GM18907 (cell line): ENCODE measurements at regions not wholly inside any gene's neighbourhood (a gene's known extent, or its start where the extent isn't known, plus 50 kb on each side); places are given as distances from the start of the nearest gene placed in this dataset.
A peak's percentile ranks its signal among the peaks of the same experiment; 100 is the strongest.

ENCODE experiments used
- ATAC-seq: cut with Tn5 transposase; IDR thresholded peaks from one replicate; pipeline ENCODE4 v1.9.1; 2021; ENCODE audit warnings: mild to moderate bottlenecking, moderate library complexity; ENCODE audit not compliant: unreplicated experiment

GRCh38 chr5:5009240-5009639 lies 130.9 kb upstream of the ADAMTS16 start:
- ATAC-seq = no peak

DNA sequence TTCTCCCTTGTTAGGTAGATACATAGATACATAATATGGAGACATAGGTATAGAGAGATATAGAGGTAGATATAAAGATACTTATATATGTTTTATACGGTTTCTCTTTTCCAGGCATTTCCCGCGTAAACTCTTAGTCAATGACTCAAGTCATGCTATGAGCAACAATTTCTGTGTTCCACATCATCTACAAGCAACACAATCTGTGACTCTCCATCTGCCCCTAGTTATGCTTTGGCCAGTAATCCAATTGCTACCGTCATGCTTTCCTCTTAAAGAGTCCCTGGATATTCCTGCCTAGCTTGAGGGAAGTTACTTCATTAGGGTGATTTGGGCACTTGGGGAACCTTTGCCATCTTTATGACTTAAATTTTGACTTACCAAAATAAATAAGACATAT lies 129.0 kb upstream of the ADAMTS16 start:
- ATAC-seq = no peak

DNA sequence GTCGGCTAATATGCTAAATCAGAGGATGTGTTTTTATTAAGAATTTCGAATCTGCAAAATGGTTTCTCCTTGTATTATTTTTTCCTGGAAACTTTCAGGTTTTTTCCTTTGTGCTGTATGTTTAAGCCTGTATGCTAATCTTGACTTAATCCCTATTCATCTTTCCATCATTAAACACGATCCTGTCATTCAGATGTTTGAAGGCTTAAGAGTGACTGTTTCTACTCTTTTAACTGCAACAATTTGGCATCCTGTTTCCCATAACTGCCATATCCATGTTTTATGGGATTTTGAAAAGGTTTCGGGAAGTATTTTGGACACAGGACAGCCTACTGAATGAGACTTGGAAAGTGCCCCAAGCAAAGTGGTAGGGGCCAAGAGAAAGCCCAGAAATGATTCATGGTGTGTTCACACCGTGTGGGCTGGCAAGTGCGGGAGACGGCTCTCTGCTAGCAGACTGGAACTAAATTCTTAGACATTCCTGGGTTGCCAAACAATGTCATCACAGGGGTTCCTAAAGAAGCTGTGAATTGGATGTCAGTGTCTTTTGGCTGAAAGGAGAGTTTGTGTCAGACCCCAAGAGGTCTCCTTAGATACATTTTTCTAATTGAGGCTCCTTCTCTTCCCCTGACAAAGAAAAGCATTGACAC lies 125.4 kb upstream of the ADAMTS16 start:
- ATAC-seq = no peak

DNA sequence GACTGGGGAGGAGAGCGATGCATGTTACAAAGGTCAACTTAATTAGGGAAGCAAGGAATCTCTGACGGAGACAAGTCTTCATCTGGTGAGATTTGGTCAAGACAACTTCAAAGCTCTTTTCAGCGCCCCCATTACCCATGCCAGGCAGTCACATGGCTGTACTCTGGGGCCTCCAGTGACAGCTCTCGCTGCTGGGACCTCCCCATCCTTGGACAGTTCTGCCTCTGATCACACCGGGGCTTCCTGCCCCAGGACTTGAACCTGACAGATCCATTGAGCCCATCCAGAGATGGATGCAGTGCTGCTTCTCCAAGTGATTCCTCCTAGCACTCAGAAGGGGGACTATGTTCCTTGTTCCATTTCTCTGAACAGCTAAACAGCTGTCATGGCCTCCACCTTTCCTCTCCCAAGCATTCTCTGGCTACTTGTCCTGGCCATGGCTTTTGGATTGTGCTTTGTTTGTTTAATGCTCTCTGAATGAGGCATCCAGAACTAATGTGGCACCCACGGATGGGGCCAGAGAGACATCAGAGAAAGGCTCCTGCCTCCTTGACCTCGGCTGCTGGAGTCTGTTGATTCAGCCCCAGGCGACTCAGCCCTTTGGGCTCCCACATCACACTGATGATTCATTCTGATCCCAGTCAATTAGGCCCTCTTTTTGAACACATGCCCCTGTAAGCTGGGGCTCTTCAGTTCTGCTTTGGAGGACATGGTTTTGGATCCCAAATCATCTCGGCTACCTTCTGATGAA lies 122.1 kb upstream of the ADAMTS16 start:
- ATAC-seq = no peak

DNA sequence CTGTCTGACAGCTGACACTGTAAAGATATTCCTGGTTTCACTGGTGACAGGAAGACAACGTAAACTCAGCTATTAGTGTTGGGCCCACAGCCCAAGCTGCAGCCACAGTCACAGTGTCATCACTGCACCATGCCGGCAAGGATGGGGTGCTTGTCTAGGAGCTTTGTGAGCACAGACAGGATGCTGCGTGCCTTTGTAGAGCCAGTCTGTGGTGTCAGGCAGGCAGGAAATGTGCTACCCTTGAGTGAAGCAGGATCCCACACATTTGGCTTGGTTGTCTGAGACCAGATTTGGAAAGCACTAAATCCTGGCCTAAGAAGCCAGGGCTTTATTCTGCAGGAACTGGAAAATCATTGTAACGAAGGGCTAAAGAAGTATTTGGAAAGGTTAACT lies 121.6 kb upstream of the ADAMTS16 start:
- ATAC-seq = no peak

DNA sequence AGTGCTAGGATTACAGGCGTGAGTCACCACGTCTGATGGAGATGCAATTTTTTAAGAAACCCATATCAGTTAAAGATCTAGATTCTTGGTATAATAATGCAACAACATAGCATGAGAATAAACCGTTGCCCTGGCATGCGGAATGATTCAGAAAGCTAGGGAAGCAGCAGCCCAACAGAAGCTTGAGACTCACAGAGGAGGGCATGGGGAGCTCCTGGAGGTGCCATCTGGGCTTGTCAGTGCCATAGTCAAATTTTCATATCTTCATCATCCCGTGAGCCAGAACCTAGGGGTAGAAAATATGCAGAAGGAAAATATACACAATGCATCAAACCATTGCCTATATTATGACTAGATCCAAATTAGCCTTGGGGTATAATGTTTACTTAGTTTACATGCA lies 118.7 kb upstream of the ADAMTS16 start:
- ATAC-seq = no peak

DNA sequence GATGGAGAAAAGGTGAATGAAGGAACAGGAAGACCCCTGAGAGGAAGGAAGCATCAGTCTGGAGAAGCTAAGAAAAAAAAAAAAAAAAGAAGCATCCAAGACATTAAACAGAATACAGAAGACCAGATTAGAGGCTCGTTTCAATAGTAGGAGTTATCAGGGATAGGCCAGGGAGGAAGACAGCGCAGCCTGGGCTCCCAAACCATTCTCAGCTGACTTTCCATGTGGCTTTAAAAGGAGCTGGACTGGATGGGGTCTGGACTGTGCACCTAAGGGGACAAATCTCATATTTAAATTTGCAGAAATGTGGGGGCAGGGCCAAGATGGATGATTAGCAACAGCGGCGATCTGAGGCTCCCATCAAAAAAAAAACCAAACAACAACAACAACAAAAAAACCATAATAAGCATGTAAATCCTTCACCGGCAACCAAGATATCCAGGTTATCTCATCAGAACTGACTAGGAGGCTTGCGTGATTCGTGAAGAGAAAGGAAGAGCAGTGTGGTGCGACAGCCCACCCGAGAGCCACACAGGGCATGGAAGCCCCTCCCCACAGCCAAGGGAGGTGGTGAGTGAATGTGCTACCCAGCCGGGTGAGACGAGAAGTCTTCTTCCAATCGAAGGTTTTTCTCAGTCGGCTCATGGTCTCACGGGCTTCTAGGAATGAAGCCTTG lies 114.9 kb upstream of the ADAMTS16 start:
- ATAC-seq = no peak

GRCh38 chr5:5025774-5026408 lies 114.2 kb upstream of the ADAMTS16 start:
- no peak for ATAC-seq

DNA sequence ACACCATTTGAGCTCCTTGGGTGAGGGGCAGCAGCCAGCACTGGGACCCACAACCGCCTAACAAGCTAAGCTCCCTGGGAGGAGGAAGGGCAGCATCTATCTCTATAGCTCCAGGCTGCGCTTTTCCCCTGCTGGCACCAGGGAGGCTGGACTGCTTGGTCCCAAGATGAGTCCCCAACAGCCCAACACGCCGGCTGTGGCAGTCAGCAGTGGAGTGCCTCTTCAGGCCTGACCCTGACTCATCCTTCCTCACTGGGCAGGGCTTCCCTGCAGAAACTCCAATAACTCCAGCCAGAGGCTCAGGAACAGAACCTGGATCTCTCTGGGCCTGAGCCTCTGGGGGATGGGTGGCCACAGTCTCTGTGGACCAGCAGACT lies 113.7 kb upstream of the ADAMTS16 start:
- no peak for ATAC-seq

GRCh38 chr5:5031665-5032064 lies 108.5 kb upstream of the ADAMTS16 start:
- ATAC-seq = no peak

- ATAC-seq = peak; percentile 58
These were observed 102.5 kb upstream of the ADAMTS16 start for GRCh38 chr5:5037674-5038073.

DNA sequence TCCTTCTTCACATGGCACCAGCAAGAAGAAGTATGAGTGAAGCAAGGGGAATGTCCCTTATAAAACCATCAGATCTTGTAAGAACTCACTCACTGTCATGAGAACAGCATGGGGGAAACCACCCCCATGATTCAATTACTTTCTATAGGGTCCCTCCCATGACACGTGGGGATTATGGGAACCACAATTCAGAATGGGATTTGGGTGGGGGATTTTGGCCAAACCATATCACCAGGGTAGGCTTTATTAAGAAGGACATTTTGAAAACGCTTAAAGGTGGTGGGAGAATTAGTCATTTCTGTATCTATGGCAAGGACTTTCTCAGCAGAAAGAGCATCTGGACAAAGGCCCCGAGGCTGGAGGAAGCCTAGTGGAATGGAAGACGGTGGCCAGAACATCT lies 100.2 kb upstream of the ADAMTS16 start:
- ATAC-seq = peak; percentile 60

DNA sequence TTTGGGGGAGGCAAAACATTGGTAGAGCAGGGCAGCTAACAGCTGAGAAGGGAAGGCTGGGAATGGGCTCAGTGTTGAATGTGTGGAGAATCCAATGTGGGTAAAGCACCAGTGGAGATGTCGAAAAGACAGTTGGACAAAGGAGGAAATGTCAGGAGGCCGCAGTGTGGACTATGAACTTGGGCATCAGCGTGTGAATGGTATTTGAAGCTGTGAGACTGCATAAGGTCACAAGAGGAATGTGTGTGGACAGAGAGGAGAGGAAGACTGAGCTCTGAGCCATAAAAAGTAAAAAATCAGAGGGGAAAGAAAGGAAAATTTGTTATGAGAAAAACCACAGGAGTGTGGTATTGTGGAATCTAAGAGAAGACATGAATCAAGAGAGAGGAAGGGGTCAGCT lies 99.4 kb upstream of the ADAMTS16 start:
- ATAC-seq = no peak

DNA sequence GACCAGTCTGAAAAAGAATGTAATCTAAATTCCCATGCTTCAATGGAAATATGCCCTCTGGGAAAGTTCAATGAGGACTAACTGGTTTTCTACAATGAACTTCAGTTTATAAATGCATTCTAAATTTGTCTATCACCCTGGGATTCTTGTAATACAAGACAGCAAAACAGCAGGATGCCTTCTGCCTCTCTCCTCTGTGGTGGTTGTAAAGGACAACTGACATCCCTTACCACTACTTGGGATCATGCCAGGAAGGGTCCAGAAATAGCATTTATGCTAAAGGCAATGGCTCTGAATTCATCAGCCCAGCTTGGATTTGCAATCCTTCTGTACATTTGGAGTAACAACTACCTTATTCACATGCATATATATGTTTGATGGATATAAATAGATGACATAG lies 97.3 kb upstream of the ADAMTS16 start:
- ATAC-seq = no peak

- ATAC-seq = no peak
These were observed 96.8 kb upstream of the ADAMTS16 start for GRCh38 chr5:5043346-5043745.

DNA sequence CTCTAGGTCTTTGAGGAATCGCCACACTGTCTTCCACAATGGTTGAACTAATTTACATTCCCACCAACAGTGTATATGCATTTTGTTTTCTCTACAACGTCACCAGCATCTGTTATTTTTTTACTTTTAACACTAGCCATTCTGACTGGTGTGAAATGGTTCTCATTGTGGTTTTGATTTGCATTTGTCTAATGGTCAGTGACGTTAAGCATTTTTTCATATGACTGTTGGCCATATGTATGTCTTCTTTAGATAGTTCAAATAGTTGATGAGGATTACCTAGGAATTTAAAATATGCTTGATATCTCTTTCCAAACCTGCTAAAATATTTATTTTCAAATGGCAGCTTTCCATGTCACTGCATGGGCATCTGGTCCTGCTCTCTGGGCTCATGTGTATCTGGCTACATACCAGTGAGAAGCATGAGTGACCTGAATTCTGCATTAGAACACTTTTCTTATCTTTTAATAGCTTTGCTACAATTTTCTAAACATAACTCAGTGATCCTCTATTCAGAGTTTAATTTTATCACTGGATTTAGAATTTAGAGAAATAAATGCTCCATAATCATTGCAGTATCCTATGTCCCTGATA lies 95.8 kb upstream of the ADAMTS16 start:
- no peak for ATAC-seq

GRCh38 chr5:5046680-5047502 lies 93.2 kb upstream of the ADAMTS16 start:
- peak; percentile 92 for ATAC-seq

DNA sequence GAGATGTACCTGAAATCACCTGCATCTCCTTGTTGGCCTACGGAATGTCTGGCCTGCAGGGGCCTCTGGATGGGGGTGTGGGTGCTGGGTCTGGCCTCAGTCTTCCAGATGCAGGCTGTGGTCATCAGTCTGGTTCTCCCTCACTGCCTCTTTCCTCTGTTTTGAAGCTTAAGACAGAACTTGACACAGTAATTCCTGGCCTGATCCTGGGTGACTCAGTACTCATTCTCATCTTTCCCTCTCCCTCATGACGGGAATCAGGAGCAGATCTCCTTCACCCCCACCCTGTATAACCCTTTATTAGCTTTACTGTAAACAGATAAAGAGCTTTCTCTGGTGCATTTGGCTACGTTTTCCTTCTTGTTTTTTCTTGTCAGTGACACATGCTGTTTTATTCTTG lies 89.3 kb upstream of the ADAMTS16 start:
- ATAC-seq = no peak

GRCh38 chr5:5055712-5056111 lies 84.4 kb upstream of the ADAMTS16 start:
- no peak for ATAC-seq

DNA sequence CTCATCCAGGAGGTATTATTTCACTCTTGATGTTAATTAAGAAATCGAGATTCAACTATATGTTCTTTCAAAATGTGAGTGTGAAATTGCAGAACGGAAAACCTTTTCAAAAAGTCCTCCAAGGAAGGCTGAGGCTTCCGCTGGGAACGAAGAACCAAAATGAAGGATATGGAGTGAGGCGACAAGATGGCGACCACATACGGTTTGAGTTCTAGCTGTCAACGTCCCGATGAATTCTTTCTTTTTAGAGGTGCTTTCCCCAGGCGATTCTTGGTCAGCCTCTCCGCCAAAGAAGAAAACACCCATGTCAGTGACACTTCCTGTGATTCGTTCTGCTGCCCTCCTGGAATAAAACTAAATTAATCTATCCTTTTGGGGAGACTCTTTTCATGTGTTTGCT lies 78.3 kb upstream of the ADAMTS16 start:
- ATAC-seq = no peak
